Cardiac fibroblast (primary cell): ENCODE measurements at regions not wholly inside any gene's neighbourhood (a gene's known extent, or its start where the extent isn't known, plus 50 kb on each side); places are given as distances from the start of the nearest gene placed in this dataset.

ENCODE experiments used
- DNase-seq, 2 donors: peaks; one replicate each; pipeline versions ENCODE4 v3.0.0 to v3.0.0-alpha.2; 2010; ENCODE audit warnings: low read depth in 2 of 2
- H3K4me3 ChIP-seq, 2 donors: replicated peaks in 1 of 2; 1 replicate in 1 of 2; 2 replicates in 1 of 2; pipeline ENCODE4 v1.5.1; 2011; ENCODE audit warnings: low read depth in 2 of 2, low read length in 2 of 2, mild to moderate bottlenecking in 2 of 2, moderate library complexity in 1 of 2
- CTCF ChIP-seq: IDR thresholded peaks from one replicate; pipeline ENCODE4 v1.5.1; 2011; ENCODE audit warnings: low read depth, mild to moderate bottlenecking, low read length, inconsistent platforms

DNA sequence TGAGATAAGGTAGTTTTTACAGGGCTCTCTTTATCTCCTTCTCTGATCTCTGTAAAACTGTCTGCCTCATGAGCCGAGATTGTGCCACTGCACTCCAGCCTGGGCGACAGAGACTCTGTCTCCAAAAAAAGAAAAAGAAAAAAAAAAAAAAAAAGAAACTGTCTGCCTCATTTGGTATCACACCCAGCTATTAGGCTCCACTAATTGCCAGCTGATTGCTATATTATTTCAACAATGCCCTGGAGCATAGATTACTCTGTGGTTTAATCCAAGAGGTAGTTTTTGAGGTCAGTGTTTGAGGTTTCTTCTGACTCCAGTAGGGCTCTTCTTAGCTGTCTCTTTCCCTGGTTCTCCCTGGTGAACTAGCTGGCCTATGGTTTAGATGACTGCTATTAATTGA, 268.1 kb upstream of the PLPP4 start:
- no peak for DNase-seq
- TF ChIP-seq CTCF: no peak

DNA sequence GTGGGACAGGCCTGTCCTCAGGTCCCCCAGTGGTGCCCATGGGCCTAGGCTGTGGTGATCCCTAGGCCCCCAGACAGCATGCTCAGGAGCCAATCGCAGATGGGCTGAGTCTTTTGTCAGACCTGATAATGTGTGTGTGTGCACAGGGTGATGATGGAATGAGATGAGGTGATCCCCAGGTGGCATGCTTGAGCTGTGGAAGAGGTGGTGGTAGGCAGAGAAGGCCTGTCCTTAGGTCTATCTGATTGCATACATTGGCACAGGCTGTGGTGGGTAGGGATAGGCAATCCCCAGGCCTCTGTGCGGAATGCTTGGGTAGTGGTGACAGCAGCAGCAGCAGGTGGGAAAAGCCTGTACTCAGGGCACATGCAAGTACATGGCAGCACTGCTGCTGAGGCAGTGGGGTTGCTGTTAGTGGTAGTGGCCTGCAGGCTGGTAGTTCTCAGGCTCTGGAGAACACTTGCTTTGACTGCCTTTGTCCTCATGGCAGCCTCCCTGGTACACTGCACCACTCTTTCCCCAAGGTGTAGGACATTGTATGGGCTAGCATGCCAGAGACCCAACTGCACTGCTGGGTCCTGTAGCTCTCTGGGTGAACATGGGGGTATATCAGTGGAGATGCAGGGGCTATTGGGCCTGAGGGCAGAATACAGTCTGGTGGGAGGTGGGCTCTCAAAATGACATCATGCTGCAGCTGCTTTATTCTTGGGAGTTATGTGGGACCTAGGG, 260.9 kb upstream of the PLPP4 start:
- TF ChIP-seq CTCF: no peak
- H3K4me3 ChIP-seq: no peak overlapping the region
- no peak for DNase-seq

More for the DNA sequence above, 268.1 kb upstream of the PLPP4 start:
- H3K4me3 ChIP-seq: no peak overlapping the region

- TF ChIP-seq CTCF: no peak
- no peak for DNase-seq
- no peak overlapping the region for H3K4me3 ChIP-seq
These were observed 252.2 kb upstream of the PLPP4 start for GRCh38 chr10:120204877-120205276.

- no peak for TF ChIP-seq CTCF
- no peak overlapping the region for H3K4me3 ChIP-seq
- no peak for DNase-seq
These were observed 251.5 kb upstream of the PLPP4 start for GRCh38 chr10:120205368-120206018.

DNA sequence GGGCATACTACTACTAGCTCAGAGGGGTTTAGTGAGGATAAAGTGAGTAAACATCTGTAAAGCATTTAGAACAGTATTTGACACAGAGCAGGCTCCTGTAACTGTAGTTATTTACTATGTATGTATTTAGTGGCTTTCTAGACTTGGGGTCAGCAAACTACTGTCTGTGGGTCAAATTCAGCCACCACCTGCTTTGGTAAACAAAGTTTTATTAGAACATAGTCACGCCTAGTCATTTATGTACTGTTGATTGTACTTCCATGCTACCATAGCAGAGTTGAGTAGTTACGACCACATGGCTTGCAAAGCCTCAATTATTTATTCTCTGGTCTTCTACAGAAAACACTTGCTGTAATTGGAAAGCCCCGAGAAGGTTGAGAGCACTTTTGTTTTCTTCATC, 248.5 kb upstream of the PLPP4 start:
- no peak overlapping the region for H3K4me3 ChIP-seq
- TF ChIP-seq CTCF: no peak
- no peak for DNase-seq

DNA sequence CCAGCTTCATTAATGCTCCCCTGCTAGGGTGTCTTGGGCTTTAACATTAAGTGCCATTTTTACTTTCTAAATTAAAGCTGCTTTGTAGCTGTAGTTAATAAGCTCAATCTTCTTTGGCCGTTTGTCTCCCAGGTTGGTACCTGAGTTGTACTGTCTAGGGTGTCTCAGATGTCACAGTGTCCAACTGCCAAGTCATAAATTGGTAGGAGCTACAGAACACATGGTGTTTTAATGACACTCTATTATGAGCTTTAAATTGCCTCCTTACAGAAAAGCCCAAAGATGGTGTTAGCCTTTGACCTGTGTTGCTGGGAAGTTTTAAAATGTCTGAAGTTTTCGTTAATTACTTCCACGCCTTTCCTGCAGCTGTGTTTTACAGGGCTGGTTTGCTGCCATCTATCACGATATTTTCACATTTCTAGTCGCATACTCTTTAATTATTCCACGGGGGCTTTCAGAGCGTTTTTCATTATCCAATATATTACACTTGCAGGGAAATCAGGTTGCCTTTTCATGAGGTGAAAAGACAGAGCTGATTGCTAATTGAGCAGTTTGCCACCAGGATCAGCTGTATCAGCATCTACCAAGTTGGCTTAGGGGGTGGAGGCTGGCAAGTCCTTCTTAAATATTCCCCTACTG, 247.8 kb upstream of the PLPP4 start:
- no peak overlapping the region for H3K4me3 ChIP-seq
- DNase-seq: no peak
- no peak for TF ChIP-seq CTCF
